ENCODE measurements at regions not wholly inside any gene's neighbourhood (a gene's known extent, or its start where the extent isn't known, plus 50 kb on each side); places are given as distances from the start of the nearest gene placed in this dataset.

DNA sequence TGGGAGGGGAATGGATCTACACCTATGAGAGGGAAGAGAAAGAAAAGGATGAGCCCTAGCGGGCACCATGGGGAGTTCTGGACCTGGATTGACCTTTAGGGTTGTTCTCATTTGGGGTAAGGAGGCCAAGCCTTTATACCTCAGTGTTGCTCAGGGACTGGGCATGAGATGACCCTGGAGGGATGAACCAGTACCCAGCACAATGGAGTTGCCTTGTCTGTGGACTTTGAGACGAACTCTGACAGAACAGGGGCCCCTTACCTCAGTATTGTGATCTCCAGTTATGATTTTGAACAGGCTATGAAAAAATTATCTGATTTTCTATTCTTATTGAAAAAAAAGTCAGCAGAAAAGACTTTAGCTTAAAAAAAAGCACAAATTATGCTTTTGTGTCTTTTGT, 88.6 kb downstream of the FOXA2 start:
- no peak for TF ChIP-seq CTCF (IDR thresholded peaks at IDR 0.05)
- Histone ChIP-seq H3K36me3 (no peaks in the 10 kb centered on the region), H3K27ac (no peak overlapping the region), H3K4me3 (no peak overlapping the region), H3K4me1 (no peaks in the 10 kb centered on the region), H3K27me3 (peaks cover 0 to 7% of the 10 kb centered on the region in 2 donors), H3K9me3 (no peaks in the 10 kb centered on the region)
- no peak for DNase-seq
- intact Hi-C loops (cut with DNase I; ENCODE audit: low total_unique reads): no loop called here

- no peak overlapping the region for H3K27ac ChIP-seq
- TF ChIP-seq CTCF (IDR thresholded peaks at IDR 0.05): no peak
- H3K9me3 ChIP-seq: no peaks in the 10 kb centered on the region
- no peaks in the 10 kb centered on the region for H3K4me1 ChIP-seq
- no peak overlapping the region for H3K4me3 ChIP-seq
- no peaks in the 10 kb centered on the region for H3K36me3 ChIP-seq
- no peak for DNase-seq
- H3K27me3 ChIP-seq: peaks cover 0 to 13% of the 10 kb centered on the region in 2 donors
- intact Hi-C loops (cut with DNase I; ENCODE audit: low total_unique reads): no loop called here
Observed at GRCh38 chr20:22495172-22495571, 89.2 kb downstream of the FOXA2 start.

GRCh38 chr20:22492497-22492896, 91.9 kb downstream of the FOXA2 start:
- intact Hi-C loops (cut with DNase I; ENCODE audit: low total_unique reads): no loop called here
- Histone ChIP-seq H3K9me3 (no peaks in the 10 kb centered on the region), H3K27me3 (peaks cover 0 to 20% of the 10 kb centered on the region in 2 donors), H3K4me1 (no peaks in the 10 kb centered on the region), H3K27ac (no peak overlapping the region), H3K4me3 (no peak overlapping the region), H3K36me3 (no peaks in the 10 kb centered on the region)
- no peak for TF ChIP-seq CTCF (IDR thresholded peaks at IDR 0.05)
- no peak for DNase-seq

DNA sequence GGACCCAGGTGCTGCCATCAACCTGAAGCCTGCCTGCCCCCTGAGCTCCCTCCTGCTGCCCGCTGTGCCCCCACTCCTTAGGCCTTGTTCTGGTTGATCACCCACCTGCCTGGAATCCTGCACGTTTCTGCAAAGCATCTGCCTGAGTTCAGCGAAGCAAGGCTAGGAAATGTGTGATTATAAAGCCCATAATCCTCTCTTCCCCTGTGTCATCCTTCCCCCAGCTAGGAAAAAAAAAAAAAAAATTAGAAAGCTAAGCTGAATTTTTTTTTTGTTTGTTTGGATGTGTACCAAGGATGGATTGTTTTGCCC, 93.2 kb downstream of the FOXA2 start:
- Histone ChIP-seq H3K9me3 (no peaks in the 10 kb centered on the region), H3K27me3 (peaks cover 0 to 20% of the 10 kb centered on the region in 2 donors), H3K4me3 (no peak overlapping the region), H3K36me3 (no peaks in the 10 kb centered on the region), H3K27ac (no peak overlapping the region), H3K4me1 (no peaks in the 10 kb centered on the region)
- TF ChIP-seq CTCF (IDR thresholded peaks at IDR 0.05): no peak
- intact Hi-C loops (cut with DNase I; ENCODE audit: low total_unique reads): no loop called here
- DNase-seq: no peak

DNA sequence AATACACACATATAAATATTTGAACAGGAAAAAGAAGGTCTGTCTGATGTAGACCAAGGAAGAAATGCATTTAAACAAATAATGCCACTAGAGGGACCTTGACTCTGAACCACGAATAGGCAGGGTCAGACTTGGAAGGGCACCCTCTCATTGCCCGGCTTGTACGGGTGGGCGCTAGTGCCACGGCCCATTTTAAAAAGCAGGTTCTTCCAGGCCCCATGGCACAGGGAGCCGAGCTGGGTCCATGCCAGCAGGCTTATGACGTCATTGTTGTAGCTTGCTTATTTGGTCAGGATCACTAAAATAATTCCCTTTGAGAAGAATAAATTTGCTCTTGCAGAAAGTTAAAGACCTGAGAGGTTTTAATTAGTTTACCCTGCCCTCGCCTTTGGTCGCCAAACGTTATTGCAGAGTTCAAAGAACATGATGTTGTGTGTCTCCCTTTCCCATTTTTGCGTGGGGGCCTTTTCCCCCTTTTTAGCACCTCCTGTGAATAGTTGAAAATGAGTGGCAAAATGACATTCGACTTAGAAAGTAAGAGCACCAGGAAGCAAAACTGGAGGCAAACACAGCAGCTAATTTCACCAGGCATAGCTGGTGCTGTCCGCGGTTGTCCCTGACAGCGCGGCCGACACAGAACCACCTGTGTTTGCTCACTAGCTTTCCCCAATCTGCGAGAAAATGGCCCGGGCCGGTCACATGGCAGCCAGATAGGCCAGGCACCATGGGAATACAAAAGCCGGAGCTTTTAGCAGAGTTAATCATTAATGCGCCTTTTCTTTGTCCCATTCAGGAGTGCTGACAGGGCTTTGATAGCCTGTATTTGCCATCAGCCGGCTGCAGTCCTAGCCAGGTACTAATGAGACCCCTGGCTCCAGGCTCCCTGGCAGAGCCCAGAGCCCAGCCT, 93.8 kb downstream of the FOXA2 start:
- intact Hi-C loops (cut with DNase I; ENCODE audit: low total_unique reads): no loop called here
- H3K4me3 ChIP-seq: no peak overlapping the region
- no peak for DNase-seq
- no peak for TF ChIP-seq CTCF (IDR thresholded peaks at IDR 0.05)
- H3K9me3 ChIP-seq: no peaks in the 10 kb centered on the region
- H3K36me3 ChIP-seq: no peaks in the 10 kb centered on the region
- H3K4me1 ChIP-seq: no peaks in the 10 kb centered on the region
- peaks cover 0 to 20% of the 10 kb centered on the region in 2 donors for H3K27me3 ChIP-seq
- no peak overlapping the region for H3K27ac ChIP-seq
